GM12892 (cell line): ENCODE measurements at regions not wholly inside any gene's neighbourhood (a gene's known extent, or its start where the extent isn't known, plus 50 kb on each side); places are given as distances from the start of the nearest gene placed in this dataset.

Experiments used
- POLR2A ChIP-seq: IDR thresholded peaks from 2 replicates; pipeline ENCODE4 v1.6.1; 2011; ENCODE audit warnings: low read depth, low read length, control low read depth
- POLR2AphosphoS5 ChIP-seq: IDR thresholded peaks from 2 replicates; pipeline ENCODE4 v1.6.1; 2011; ENCODE audit warnings: low read depth, low read length, control low read depth

DNA sequence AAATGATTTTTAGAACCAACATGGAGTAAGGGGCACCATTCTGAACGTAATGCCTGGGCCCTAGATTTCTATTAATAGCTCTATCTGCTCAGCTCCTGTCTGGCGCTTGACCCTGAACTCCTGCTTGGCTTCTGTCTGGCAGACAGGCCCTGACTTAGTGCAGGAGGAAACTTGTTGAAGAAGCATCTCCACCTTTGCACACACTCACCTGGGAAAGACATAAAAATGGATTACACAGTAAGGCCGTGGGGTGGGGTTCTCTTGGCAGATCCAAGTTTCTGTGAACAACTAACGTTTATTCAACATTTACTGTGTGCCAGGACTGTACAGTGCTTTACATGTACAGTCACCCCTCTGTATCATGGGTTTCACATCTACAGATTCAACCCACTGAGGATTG lies 62.1 kb upstream of the CNIH3 start:
- no peak for TF ChIP-seq POLR2AphosphoS5
- no peak for TF ChIP-seq POLR2A
